ENCODE measurements at regions not wholly inside any gene's neighbourhood (a gene's known extent, or its start where the extent isn't known, plus 50 kb on each side); places are given as distances from the start of the nearest gene placed in this dataset.

DNA sequence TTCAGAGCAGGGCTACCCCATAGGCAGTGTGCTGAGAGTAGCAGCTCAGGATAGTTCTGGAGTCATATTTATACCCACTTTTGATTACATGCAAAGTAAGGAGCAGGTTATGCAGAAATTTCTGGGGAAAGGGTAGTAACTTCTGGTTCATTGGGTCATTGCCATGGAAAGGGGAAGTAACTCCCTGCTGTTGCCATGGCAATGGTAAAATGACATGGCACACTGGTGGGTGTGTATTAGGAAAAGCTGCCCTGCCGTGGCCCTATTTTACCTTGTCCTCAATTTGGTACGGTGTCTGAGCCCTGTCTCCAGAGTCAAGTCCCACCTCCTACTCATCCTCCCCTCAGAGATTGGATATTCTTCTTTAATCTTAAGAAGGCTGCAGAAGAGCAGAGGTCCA is 526.7 kb upstream of the TYRP1 start:
- H3K36me3 ChIP-seq, result no peaks in the 10 kb centered on the region
- H3K9me3 ChIP-seq, result no peaks in the 10 kb centered on the region
- no peaks in the 10 kb centered on the region for H3K27me3 ChIP-seq
- H3K27ac ChIP-seq, result no peak overlapping the region
- TF ChIP-seq POLR2A (IDR thresholded peaks at IDR 0.05) (no peak), POLR2AphosphoS5 (IDR thresholded peaks at IDR 0.05; ENCODE audit: insufficient read depth in 1 of 2, low read depth in 1 of 2) (no peak)
- TF ChIP-seq, protein P1, sequence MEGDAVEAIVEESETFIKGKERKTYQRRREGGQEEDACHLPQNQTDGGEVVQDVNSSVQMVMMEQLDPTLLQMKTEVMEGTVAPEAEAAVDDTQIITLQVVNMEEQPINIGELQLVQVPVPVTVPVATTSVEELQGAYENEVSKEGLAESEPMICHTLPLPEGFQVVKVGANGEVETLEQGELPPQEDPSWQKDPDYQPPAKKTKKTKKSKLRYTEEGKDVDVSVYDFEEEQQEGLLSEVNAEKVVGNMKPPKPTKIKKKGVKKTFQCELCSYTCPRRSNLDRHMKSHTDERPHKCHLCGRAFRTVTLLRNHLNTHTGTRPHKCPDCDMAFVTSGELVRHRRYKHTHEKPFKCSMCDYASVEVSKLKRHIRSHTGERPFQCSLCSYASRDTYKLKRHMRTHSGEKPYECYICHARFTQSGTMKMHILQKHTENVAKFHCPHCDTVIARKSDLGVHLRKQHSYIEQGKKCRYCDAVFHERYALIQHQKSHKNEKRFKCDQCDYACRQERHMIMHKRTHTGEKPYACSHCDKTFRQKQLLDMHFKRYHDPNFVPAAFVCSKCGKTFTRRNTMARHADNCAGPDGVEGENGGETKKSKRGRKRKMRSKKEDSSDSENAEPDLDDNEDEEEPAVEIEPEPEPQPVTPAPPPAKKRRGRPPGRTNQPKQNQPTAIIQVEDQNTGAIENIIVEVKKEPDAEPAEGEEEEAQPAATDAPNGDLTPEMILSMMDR (IDR thresholded peaks at IDR 0.05), result no peak
- no peaks in the 10 kb centered on the region for H3K4me1 ChIP-seq
- intact Hi-C loops (cut with DNase I), result no loop called here
- no peak for DNase-seq (ENCODE audit: extremely low spot score in 2 of 2)
- no peak overlapping the region for H3K4me3 ChIP-seq

DNA sequence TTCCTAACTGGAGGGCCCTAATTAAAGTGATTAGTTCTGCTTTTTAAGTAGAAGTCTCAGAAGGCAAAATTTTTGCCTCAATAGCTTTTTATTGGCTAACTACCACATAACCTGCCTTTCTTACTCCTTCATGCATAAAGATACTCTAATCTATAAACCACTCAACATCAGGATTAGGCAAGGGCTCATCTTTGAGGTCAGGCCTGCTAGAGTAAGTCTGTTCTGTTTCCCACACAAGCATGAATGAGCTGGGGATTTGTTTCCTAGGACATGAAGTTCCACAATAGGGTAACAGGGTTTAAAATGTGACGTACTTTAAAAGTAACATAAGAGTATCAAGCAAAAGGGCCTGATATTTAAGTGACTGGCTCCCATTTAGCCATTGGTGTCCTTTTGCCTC is 522.7 kb upstream of the TYRP1 start:
- intact Hi-C loops (cut with DNase I), result no loop called here
- Histone ChIP-seq H3K9me3 (no peaks in the 10 kb centered on the region), H3K4me1 (no peaks in the 10 kb centered on the region), H3K36me3 (no peaks in the 10 kb centered on the region), H3K27me3 (no peaks in the 10 kb centered on the region), H3K27ac (no peak overlapping the region), H3K4me3 (no peak overlapping the region)
- DNase-seq (ENCODE audit: extremely low spot score in 2 of 2), result no peak
- TF ChIP-seq POLR2A (IDR thresholded peaks at IDR 0.05), result no peak
- TF ChIP-seq, protein P1 (IDR thresholded peaks at IDR 0.05), result no peak
- TF ChIP-seq POLR2AphosphoS5 (IDR thresholded peaks at IDR 0.05; ENCODE audit: insufficient read depth in 1 of 2, low read depth in 1 of 2), result no peak

DNA sequence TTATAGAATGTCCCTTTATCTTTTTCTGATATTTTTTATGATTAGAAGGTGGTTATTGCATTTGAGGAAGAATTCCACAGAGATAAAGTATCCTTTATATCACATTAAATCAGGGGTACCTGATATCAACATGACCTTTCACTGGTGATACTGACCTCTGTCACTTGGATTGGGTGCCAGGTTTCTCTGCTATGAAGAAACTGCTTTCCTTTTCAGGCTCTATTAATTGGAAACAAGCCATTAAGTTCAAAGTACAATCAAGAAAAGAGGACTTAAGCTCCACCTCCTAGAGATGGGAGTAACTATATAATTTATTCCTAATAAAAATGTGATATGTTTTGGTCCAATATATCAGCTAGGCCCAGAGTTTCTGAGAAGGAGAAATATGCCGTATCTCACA is 514.6 kb upstream of the TYRP1 start:
- H3K9me3 ChIP-seq, result no peaks in the 10 kb centered on the region
- DNase-seq (ENCODE audit: extremely low spot score in 2 of 2), result no peak
- H3K27ac ChIP-seq, result no peak overlapping the region
- no peaks in the 10 kb centered on the region for H3K4me1 ChIP-seq
- H3K4me3 ChIP-seq, result no peak overlapping the region
- TF ChIP-seq POLR2A (IDR thresholded peaks at IDR 0.05) (no peak), POLR2AphosphoS5 (IDR thresholded peaks at IDR 0.05; ENCODE audit: insufficient read depth in 1 of 2, low read depth in 1 of 2) (no peak)
- TF ChIP-seq, protein P1 (IDR thresholded peaks at IDR 0.05), result no peak
- intact Hi-C loops (cut with DNase I), result no loop called here
- H3K36me3 ChIP-seq, result no peaks in the 10 kb centered on the region
- H3K27me3 ChIP-seq, result no peaks in the 10 kb centered on the region

DNA sequence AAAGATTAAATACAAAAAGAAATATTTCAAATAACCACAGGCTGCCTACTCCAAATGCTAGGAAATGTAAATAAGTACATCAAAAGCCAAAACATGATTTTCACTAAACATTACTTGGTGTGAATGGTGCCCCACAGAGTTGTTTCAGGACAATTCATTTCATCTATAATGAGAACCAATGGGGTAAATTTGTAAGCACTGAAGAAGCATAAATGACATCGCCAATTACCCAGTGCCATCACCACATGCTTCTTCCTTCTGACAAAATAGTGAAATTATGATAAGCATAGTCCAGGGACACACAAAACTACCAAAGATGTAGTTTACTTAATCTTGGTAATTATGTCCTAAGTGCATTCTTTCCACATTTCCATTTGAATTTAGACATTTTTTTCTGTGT is 510.4 kb upstream of the TYRP1 start:
- Histone ChIP-seq H3K4me1 (no peaks in the 10 kb centered on the region), H3K4me3 (no peak overlapping the region), H3K27ac (no peak overlapping the region), H3K27me3 (no peaks in the 10 kb centered on the region), H3K36me3 (no peaks in the 10 kb centered on the region), H3K9me3 (no peaks in the 10 kb centered on the region)
- intact Hi-C loops (cut with DNase I), result no loop called here
- TF ChIP-seq POLR2AphosphoS5 (IDR thresholded peaks at IDR 0.05; ENCODE audit: insufficient read depth in 1 of 2, low read depth in 1 of 2) (no peak), POLR2A (IDR thresholded peaks at IDR 0.05) (no peak)
- TF ChIP-seq, protein P1 (IDR thresholded peaks at IDR 0.05), result no peak
- no peak for DNase-seq (ENCODE audit: extremely low spot score in 2 of 2)

DNA sequence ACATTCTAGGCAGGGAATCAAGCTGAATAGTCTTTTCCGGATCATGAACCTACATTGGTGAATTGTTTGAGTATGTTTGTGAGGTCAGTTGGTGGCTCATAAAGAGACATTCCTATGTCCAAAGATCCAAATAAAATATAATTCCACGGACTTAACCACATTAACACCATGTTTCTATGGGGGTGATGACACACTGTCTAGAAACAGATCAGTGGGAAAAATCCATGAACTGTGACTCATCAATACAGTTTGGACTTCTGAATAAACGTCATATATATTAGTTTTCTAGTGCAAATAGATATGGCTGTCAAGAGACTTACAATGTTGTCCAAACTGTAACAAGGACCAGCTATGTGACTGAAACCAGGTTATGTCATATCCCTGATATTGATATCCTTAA is 509.9 kb upstream of the TYRP1 start:
- Histone ChIP-seq H3K9me3 (no peaks in the 10 kb centered on the region), H3K27ac (no peak overlapping the region), H3K4me1 (no peaks in the 10 kb centered on the region), H3K36me3 (no peaks in the 10 kb centered on the region), H3K27me3 (no peaks in the 10 kb centered on the region), H3K4me3 (no peak overlapping the region)
- TF ChIP-seq, protein P1 (IDR thresholded peaks at IDR 0.05), result no peak
- no peak for TF ChIP-seq POLR2A (IDR thresholded peaks at IDR 0.05)
- TF ChIP-seq POLR2AphosphoS5 (IDR thresholded peaks at IDR 0.05; ENCODE audit: insufficient read depth in 1 of 2, low read depth in 1 of 2), result no peak
- DNase-seq (ENCODE audit: extremely low spot score in 2 of 2), result no peak
- intact Hi-C loops (cut with DNase I), result no loop called here

Data from vagina (tissue), 2 donors.